ENCODE measurements at regions not wholly inside any gene's neighbourhood (a gene's known extent, or its start where the extent isn't known, plus 50 kb on each side); places are given as distances from the start of the nearest gene placed in this dataset.

DNA sequence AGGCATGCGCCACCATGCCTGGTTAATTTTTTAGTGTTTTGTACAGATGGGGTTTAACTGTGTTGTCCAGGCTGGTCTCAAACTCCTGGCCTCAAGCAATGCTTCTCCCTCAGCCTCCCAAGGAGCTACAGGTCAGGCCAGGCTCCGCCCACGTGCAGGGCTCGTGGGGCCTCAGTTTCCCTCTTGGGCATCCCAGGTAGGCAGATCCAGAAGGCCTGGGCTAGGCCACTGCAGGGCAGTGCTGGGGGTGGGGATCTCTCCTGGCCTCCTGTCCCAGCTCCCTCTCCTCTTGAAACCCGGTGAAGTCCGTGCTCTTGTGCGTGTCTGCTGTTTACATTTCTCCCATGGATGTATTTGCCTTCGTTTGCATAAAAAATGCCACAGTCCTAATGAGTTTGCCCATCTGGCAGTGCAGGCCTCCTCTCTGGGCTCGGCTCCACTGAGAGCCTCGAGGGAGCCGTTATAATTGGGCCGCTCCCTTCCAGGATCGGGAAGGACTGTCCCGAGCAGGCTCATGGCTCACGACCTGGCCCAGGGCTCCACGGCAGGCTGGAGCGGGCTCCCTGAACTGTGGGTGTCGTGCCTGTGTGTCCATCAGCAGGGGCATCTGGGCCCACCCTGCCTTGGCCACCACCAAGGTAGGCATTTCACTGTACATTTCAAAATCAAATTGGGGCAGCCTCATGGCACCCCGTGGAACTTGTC, 52.6 kb upstream of the RUFY1 start:
- in situ Hi-C loops (cut with MboI; ENCODE audit: low sequenced_read_pairs) = loop anchor here (25.0 kb wide), 1 partner anchor 1260 kb away; the partner anchor contains the start of gene PHYKPL

DNA sequence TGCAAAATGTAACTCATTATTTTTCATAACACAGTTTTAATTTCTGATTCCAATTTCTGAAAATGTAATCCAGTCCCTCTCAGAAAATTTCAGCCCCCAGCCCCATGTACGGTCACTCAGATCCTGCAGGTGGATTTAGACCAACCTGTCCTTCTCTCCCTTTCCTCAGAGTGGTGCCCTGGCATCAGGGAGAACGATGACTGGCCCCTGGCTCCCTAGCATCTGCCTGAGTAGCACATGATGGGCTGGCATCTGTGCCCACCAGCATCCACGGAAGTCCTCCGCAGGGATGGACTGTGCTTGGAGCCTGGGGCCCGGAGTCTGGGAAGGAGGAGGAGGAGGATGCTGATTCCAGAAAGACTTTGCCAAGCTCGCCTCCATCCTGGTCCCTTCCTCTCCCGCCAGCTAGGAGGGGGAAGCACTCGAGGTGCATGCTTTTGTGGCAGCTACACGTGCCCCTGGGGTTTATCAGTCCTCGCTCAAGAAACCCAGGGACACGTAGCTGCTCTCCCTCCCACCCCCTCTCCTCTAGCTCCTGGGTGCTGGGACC, 54.4 kb upstream of the RUFY1 start:
- in situ Hi-C loops (cut with MboI; ENCODE audit: low sequenced_read_pairs) = loop anchor here (25.0 kb wide), 1 partner anchor 1259 kb away; the partner anchor contains the start of gene PHYKPL

GRCh38 chr5:179494774-179495526, 55.4 kb upstream of the RUFY1 start:
- in situ Hi-C loops (cut with MboI; ENCODE audit: low sequenced_read_pairs) = loop anchor here (25.0 kb wide), 1 partner anchor 1258 kb away; the partner anchor contains the start of gene PHYKPL

DNA sequence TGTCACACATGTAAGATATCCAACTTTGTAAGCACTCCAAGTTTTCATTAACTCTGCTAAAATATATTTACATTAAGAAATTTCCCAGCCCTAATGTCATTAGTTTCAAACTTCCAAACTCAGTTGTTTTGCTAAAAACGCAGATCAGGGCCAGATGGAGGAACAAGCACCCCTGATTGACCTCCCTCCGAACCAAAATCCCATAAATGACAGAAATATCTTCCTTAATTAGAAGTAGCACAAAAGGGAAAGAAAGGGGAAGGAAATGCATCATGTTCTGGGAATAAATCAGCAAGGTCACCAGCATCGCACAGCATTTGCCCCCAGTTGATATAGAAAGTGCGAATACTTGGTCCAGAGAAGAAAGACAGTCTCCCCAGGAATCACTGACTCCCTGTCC, 61.4 kb upstream of the RUFY1 start:
- in situ Hi-C loops (cut with MboI; ENCODE audit: low sequenced_read_pairs) = loop anchor here (25.0 kb wide), 1 partner anchor 1252 kb away; the partner anchor contains the start of gene PHYKPL

- in situ Hi-C loops (cut with MboI; ENCODE audit: low sequenced_read_pairs) = loop anchor here (25.0 kb wide), 1 partner anchor 1251 kb away; the partner anchor contains the start of gene PHYKPL
These were observed 61.9 kb upstream of the RUFY1 start for GRCh38 chr5:179488491-179488890.

DNA sequence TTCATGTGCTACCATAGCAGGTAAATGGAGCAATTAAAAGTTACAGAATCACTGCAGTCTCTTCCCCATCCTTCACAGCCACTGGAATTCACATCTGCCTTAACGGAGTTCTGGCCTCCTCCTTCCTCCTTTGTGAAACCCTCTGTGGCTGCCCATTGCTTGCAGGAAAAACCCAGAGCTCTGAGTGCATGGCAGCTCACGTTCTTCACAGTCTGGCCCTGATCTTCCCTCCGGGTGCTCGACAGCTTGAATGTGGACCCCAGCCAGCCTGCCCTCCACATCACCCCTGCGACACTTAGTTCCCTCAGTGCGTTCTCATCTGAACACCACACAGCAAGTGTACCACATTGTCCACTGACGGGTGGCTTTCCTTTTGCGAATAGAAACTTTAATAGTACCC, 63.2 kb upstream of the RUFY1 start:
- in situ Hi-C loops (cut with MboI; ENCODE audit: low sequenced_read_pairs) = loop anchor here (25.0 kb wide), 1 partner anchor 1250 kb away; the partner anchor contains the start of gene PHYKPL

GRCh38 chr5:179486596-179487051, 63.7 kb upstream of the RUFY1 start:
- in situ Hi-C loops (cut with MboI; ENCODE audit: low sequenced_read_pairs) = loop anchor here (25.0 kb wide), 1 partner anchor 1249 kb away; the partner anchor contains the start of gene PHYKPL

GRCh38 chr5:179485845-179486575, 64.3 kb upstream of the RUFY1 start:
- in situ Hi-C loops (cut with MboI; ENCODE audit: low sequenced_read_pairs) = loop anchor here (25.0 kb wide), 1 partner anchor 1249 kb away; the partner anchor contains the start of gene PHYKPL

DNA sequence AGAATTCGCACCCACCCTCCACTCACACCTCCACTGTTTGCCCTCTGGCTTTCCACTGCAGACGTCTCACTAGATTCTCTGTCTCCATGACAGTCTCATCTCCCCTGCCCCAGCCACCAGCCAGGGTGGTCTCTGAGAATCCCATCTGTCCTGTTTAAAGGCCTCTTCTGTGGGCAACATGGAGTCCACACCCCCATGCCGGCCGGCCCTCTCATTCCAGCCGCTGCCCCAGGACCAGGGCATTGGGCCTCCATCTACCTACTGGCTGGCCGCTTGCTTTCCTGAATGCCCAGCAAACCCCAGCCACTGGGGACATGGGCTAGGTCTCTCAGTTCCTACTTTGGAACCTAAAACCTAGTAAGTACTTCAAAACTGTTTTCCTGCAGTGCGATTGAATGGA, 65.6 kb upstream of the RUFY1 start:
- in situ Hi-C loops (cut with MboI; ENCODE audit: low sequenced_read_pairs) = loop anchor here (25.0 kb wide), 1 partner anchor 1247 kb away; the partner anchor contains the start of gene PHYKPL

- in situ Hi-C loops (cut with MboI; ENCODE audit: low sequenced_read_pairs) = loop anchor here (25.0 kb wide), 1 partner anchor 1247 kb away; the partner anchor contains the start of gene PHYKPL
These were observed 66.2 kb upstream of the RUFY1 start for GRCh38 chr5:179484201-179484600.

GRCh38 chr5:179478624-179479023, 71.7 kb upstream of the RUFY1 start:
- in situ Hi-C loops (cut with MboI; ENCODE audit: low sequenced_read_pairs) = loop anchor here (25.0 kb wide), 1 partner anchor 1241 kb away; the partner anchor contains the start of gene PHYKPL

DNA sequence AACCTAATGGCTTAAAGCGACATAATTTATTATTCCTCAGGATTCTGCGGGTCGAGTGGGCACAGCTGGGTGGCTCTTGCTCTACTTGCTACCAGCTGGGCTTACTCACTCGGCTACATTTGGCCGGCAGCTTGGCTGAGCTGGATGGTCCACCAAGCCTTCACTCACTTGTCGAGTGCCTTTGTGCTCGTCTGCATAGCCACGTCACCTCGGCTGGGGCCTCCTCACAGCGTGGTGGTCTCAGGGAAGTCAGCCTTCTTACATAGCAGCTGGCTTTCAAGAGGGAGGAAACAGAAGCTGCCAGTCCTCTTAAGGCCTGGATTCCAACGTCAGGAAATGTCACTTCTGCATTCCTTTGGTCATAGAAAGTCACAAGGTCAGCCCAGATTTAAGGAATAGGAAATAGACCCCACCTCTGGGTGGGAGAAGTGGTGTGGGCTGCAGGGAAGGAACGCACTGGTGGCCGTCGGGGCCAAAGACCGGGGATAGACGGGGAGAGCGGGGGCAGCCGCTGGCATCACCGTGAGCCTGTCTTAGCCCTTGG, 75.1 kb upstream of the RUFY1 start:
- in situ Hi-C loops (cut with MboI; ENCODE audit: low sequenced_read_pairs) = loop anchor here (25.0 kb wide), 1 partner anchor 1238 kb away; the partner anchor contains the start of gene PHYKPL

- in situ Hi-C loops (cut with MboI; ENCODE audit: low sequenced_read_pairs) = no loop called here
These were observed 77.7 kb upstream of the RUFY1 start for GRCh38 chr5:179472641-179473040.

DNA sequence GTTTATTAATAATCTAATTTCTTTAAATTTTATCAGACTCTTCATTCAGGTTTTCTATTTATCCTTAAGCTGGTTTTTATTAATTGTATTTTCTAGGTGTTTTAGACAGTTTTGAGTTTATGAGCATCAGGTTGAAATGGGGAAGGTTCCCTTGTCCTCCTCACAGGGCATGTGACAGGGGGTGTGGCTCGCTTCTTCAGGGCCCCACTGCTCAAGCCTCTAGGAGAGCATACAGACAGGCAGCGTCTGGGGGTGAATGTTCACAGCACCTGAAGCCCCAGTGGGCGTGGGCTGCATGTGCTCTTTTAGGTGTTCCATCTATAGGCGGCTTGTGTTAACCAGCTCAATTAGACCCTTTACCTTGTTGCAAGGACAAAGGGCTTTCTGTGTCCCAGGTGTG, 78.2 kb upstream of the RUFY1 start:
- in situ Hi-C loops (cut with MboI; ENCODE audit: low sequenced_read_pairs) = no loop called here

GRCh38 chr5:179470201-179470600, 80.2 kb upstream of the RUFY1 start:
- in situ Hi-C loops (cut with MboI; ENCODE audit: low sequenced_read_pairs) = no loop called here

- in situ Hi-C loops (cut with MboI; ENCODE audit: low sequenced_read_pairs) = no loop called here
These were observed 81.7 kb upstream of the RUFY1 start for GRCh38 chr5:179468696-179469095.

- in situ Hi-C loops (cut with MboI; ENCODE audit: low sequenced_read_pairs) = no loop called here
These were observed 82.9 kb upstream of the RUFY1 start for GRCh38 chr5:179467441-179467840.

DNA sequence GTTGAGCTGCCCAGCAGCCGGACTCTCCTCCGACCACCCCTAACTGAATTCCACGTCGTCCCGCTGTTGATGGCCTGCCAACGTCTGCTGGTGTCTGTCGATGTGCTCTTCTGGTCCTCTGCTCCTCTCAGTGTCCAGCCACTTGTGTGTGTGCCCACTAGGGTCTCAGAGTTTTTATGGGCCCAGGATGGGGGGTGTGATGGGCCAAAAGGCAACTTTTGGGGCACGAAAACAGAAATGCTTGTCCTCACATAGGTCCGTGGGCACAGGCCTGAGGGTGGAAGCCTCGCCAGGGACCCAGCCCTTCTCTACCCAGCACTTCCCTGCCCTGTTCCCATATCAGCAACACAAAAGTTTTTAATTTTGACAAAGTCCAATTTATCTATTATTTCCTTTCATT, 85.7 kb upstream of the RUFY1 start:
- in situ Hi-C loops (cut with MboI; ENCODE audit: low sequenced_read_pairs) = no loop called here

GRCh38 chr5:179462040-179462439, 88.3 kb upstream of the RUFY1 start:
- in situ Hi-C loops (cut with MboI; ENCODE audit: low sequenced_read_pairs) = no loop called here

GRCh38 chr5:179461576-179461975, 88.8 kb upstream of the RUFY1 start:
- in situ Hi-C loops (cut with MboI; ENCODE audit: low sequenced_read_pairs) = no loop called here
